Right ventricle myocardium superior (tissue), 1 donor: ENCODE measurements at regions not wholly inside any gene's neighbourhood (a gene's known extent, or its start where the extent isn't known, plus 50 kb on each side); places are given as distances from the start of the nearest gene placed in this dataset.

Experiments used
- ATAC-seq: fragments of 200-7000 bp; cut with Tn5 transposase; one replicate; pipeline ENCODE4 v1.9.1; 2020; ENCODE audit warnings: mild to moderate bottlenecking; ENCODE audit not compliant: poor library complexity
- DNase-seq: peaks from one replicate; pipeline ENCODE4 v3.0.0-alpha.2; 2020
- intact Hi-C: fragments of 100-400 bp; cut with DNase I; formaldehyde crosslinking; loops from one replicate; pipeline ENCODE4 v1.11.2; 2022
- donor health status: DM: no; HTN: yes; CAD: no; lungs with severe emphysema.

GRCh38 chr1:72845981-72846380, 563.6 kb upstream of the NEGR1 start:
- ATAC-seq = no peak
- no peak for DNase-seq
- intact Hi-C loops = no loop called here

GRCh38 chr1:72845381-72845780, 563.0 kb upstream of the NEGR1 start:
- DNase-seq = no peak
- no peak for ATAC-seq
- intact Hi-C loops = no loop called here

- intact Hi-C loops = no loop called here
- DNase-seq (no peak), ATAC-seq (no peak)
These were observed 555.4 kb upstream of the NEGR1 start for GRCh38 chr1:72837781-72838180.

- ATAC-seq (no peak), DNase-seq (no peak)
- intact Hi-C loops = no loop called here
These were observed 548.5 kb upstream of the NEGR1 start for GRCh38 chr1:72830606-72831390.

GRCh38 chr1:72827278-72827677, 544.9 kb upstream of the NEGR1 start:
- intact Hi-C loops = no loop called here
- ATAC-seq (no peak), DNase-seq (no peak)

- intact Hi-C loops = no loop called here
- ATAC-seq (no peak), DNase-seq (no peak)
These were observed 522.2 kb upstream of the NEGR1 start for GRCh38 chr1:72804541-72804940.

- DNase-seq (no peak), ATAC-seq (no peak)
- intact Hi-C loops = no loop called here
These were observed 498.7 kb upstream of the NEGR1 start for GRCh38 chr1:72781038-72781437.

- ATAC-seq (no peak), DNase-seq (no peak)
- intact Hi-C loops = no loop called here
These were observed 497.9 kb upstream of the NEGR1 start for GRCh38 chr1:72780212-72780611.

- ATAC-seq = no peak
- intact Hi-C loops = no loop called here
- no peak for DNase-seq
These were observed 495.6 kb upstream of the NEGR1 start for GRCh38 chr1:72777918-72778317.

- intact Hi-C loops = no loop called here
- ATAC-seq (no peak), DNase-seq (no peak)
These were observed 481.1 kb upstream of the NEGR1 start for GRCh38 chr1:72763481-72763880.

GRCh38 chr1:72759486-72759885, 477.1 kb upstream of the NEGR1 start:
- DNase-seq (no peak), ATAC-seq (no peak)
- intact Hi-C loops = no loop called here

- ATAC-seq = no peak
- intact Hi-C loops = no loop called here
- no peak for DNase-seq
These were observed 475.5 kb upstream of the NEGR1 start for GRCh38 chr1:72757843-72758242.

- DNase-seq (no peak), ATAC-seq (no peak)
- intact Hi-C loops = no loop called here
These were observed 463.1 kb upstream of the NEGR1 start for GRCh38 chr1:72745413-72745812.

- ATAC-seq (no peak), DNase-seq (no peak)
- intact Hi-C loops = no loop called here
These were observed 452.1 kb upstream of the NEGR1 start for GRCh38 chr1:72734415-72734814.

GRCh38 chr1:72724951-72725861, 442.9 kb upstream of the NEGR1 start:
- ATAC-seq = no peak
- no peak for DNase-seq
- intact Hi-C loops = no loop called here

- DNase-seq (no peak), ATAC-seq (no peak)
- intact Hi-C loops = no loop called here
These were observed 423.6 kb upstream of the NEGR1 start for GRCh38 chr1:72705921-72706320.

GRCh38 chr1:72704841-72705477, 422.6 kb upstream of the NEGR1 start:
- no peak for DNase-seq
- intact Hi-C loops = no loop called here
- ATAC-seq = no peak

GRCh38 chr1:72697410-72697809, 415.1 kb upstream of the NEGR1 start:
- intact Hi-C loops = no loop called here

GRCh38 chr1:72693899-72694298, 411.6 kb upstream of the NEGR1 start:
- ATAC-seq (no peak), DNase-seq (no peak)
- intact Hi-C loops = no loop called here

More at GRCh38 chr1:72697410-72697809, 415.1 kb upstream of the NEGR1 start:
- DNase-seq = no peak
- no peak for ATAC-seq

- DNase-seq = no peak
- no peak for ATAC-seq
- intact Hi-C loops = no loop called here
These were observed 411.0 kb upstream of the NEGR1 start for GRCh38 chr1:72693376-72693775.
